ENCODE measurements at regions not wholly inside any gene's neighbourhood (a gene's known extent, or its start where the extent isn't known, plus 50 kb on each side); places are given as distances from the start of the nearest gene placed in this dataset.

DNA sequence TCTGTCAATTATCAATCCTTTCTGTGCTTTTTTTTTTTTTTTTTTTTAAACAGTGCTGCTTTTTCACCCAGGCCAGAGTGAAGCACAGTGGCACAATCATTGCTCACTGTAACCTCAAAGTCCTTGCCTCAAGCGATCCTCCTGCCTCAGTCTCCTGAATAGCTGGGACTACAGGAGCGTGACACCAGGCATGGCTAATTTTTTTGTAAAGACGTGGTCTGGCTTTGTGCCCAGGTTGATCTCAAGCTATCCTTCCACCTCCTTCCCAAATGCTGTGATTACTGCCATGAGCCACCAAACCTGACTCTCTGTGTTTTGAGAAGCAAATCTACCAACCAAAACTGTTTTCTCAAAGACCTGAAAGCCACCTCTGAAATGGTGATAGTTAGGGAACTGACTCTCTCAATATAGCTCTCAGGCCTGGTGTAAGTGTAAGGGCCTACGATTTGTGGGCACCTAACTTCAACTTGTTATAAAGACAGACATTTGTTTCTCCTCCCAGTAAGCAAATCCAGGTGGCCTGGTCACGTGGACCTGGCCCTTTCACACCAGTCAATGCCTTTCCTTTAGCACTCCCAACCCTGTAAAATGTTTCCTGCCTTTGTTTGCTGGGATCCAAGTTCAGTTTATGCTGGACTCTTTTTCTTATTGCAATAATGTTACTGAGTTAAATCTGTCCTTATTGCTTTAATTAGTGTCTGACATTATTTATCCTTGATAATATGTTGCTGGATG lies 2015.9 kb downstream of the PCDH7 start:
- no peak overlapping the region for H3K4me3 ChIP-seq (replicated peaks; ENCODE audit: low read depth, low read length)
- DNase-seq (ENCODE audit: extremely low read depth, low read depth): no peak
- TF ChIP-seq, protein P1, sequence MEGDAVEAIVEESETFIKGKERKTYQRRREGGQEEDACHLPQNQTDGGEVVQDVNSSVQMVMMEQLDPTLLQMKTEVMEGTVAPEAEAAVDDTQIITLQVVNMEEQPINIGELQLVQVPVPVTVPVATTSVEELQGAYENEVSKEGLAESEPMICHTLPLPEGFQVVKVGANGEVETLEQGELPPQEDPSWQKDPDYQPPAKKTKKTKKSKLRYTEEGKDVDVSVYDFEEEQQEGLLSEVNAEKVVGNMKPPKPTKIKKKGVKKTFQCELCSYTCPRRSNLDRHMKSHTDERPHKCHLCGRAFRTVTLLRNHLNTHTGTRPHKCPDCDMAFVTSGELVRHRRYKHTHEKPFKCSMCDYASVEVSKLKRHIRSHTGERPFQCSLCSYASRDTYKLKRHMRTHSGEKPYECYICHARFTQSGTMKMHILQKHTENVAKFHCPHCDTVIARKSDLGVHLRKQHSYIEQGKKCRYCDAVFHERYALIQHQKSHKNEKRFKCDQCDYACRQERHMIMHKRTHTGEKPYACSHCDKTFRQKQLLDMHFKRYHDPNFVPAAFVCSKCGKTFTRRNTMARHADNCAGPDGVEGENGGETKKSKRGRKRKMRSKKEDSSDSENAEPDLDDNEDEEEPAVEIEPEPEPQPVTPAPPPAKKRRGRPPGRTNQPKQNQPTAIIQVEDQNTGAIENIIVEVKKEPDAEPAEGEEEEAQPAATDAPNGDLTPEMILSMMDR (IDR thresholded peaks at IDR 0.05; ENCODE audit: low read depth, low read length, missing control alignments): no peak

GRCh38 chr4:32744211-32744610 lies 2024.0 kb downstream of the PCDH7 start:
- DNase-seq (ENCODE audit: extremely low read depth, low read depth): no peak
- TF ChIP-seq, protein P1 (IDR thresholded peaks at IDR 0.05; ENCODE audit: low read depth, low read length, missing control alignments): no peak
- no peak overlapping the region for H3K4me3 ChIP-seq (replicated peaks; ENCODE audit: low read depth, low read length)

DNA sequence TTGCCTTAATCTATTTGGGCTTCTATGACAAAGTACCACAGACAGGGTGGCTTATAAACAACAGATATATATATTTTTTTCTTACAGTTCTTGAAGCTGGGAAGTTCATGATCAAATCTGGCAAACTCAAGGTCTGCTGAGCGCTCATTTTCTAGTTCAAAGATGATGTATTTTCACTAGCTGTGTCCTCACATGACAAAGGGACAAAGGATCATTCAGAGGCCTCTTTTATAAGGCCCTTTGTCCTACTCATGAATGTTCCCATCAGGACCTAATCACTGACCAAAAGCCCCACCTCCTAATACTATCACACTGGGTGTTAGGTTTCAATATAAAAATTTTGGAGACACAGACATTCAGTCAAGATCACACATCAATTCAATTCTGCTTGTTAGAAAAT lies 2025.2 kb downstream of the PCDH7 start:
- TF ChIP-seq, protein P1 (IDR thresholded peaks at IDR 0.05; ENCODE audit: low read depth, low read length, missing control alignments): no peak
- H3K4me3 ChIP-seq (replicated peaks; ENCODE audit: low read depth, low read length): no peak overlapping the region
- no peak for DNase-seq (ENCODE audit: extremely low read depth, low read depth)

GRCh38 chr4:32748061-32748460 lies 2027.9 kb downstream of the PCDH7 start:
- TF ChIP-seq, protein P1 (IDR thresholded peaks at IDR 0.05; ENCODE audit: low read depth, low read length, missing control alignments): no peak
- no peak overlapping the region for H3K4me3 ChIP-seq (replicated peaks; ENCODE audit: low read depth, low read length)
- DNase-seq (ENCODE audit: extremely low read depth, low read depth): no peak

DNA sequence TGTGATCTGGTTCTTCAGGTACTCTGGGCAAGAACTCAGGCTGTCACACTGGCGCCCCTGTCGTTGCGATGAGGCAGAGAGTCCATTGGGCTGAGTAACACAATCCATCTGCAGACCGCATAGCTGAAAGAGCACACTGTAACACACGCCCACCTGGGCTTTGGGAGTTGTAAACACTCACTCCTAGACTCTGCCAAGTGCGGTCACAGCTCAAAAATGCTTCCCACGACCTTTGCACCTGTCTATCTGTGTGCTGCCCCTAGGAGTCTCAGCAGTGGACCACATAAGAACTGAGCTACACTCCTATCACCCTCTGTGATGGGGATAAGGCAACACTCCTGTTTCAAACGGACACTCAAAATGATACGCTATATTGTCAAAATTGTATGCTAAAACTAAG lies 2028.3 kb downstream of the PCDH7 start:
- no peak for DNase-seq (ENCODE audit: extremely low read depth, low read depth)
- TF ChIP-seq, protein P1 (IDR thresholded peaks at IDR 0.05; ENCODE audit: low read depth, low read length, missing control alignments): no peak

GRCh38 chr4:32752962-32753361 lies 2032.8 kb downstream of the PCDH7 start:
- TF ChIP-seq, protein P1 (IDR thresholded peaks at IDR 0.05; ENCODE audit: low read depth, low read length, missing control alignments): no peak
- H3K4me3 ChIP-seq (replicated peaks; ENCODE audit: low read depth, low read length): no peak overlapping the region
- DNase-seq (ENCODE audit: extremely low read depth, low read depth): no peak

More for the DNA sequence above, 2028.3 kb downstream of the PCDH7 start:
- no peak overlapping the region for H3K4me3 ChIP-seq (replicated peaks; ENCODE audit: low read depth, low read length)

Data from HFF-Myc (cell line).